ENCODE measurements at regions not wholly inside any gene's neighbourhood (a gene's known extent, or its start where the extent isn't known, plus 50 kb on each side); places are given as distances from the start of the nearest gene placed in this dataset.

- no peak for DNase-seq (ENCODE audit: extremely low spot score)
- TF ChIP-seq CTCF (IDR thresholded peaks at IDR 0.05; ENCODE audit: control extremely low read depth, extremely low read depth, low read depth, missing control alignments): no peak
- ChIA-PET POLR2A (no interaction called here), CTCF (interaction anchor here (1.2 to 1.3 kb wide), 2 partner anchors 8 to 13 kb away, joined by 3 to 5 read pairs; no protein-coding TSS in a partner anchor)
These were observed 715.0 kb upstream of the LCORL start for GRCh38 chr4:18736551-18736950.

- no peak for TF ChIP-seq CTCF (IDR thresholded peaks at IDR 0.05; ENCODE audit: control extremely low read depth, extremely low read depth, low read depth, missing control alignments)
- ChIA-PET CTCF (interaction anchor here (1.2 kb wide), 1 partner anchor 9 kb away, joined by 5 read pairs; no protein-coding TSS in a partner anchor), POLR2A (no interaction called here)
- DNase-seq (ENCODE audit: extremely low spot score): no peak
These were observed 714.2 kb upstream of the LCORL start for GRCh38 chr4:18735740-18736268.

GRCh38 chr4:18734405-18734804, 712.9 kb upstream of the LCORL start:
- CTCF ChIA-PET: interaction anchor here (1.4 kb wide), 1 partner anchor 14 kb away, joined by 4 read pairs; no protein-coding TSS in a partner anchor
- no peak for TF ChIP-seq CTCF (IDR thresholded peaks at IDR 0.05; ENCODE audit: control extremely low read depth, extremely low read depth, low read depth, missing control alignments)
- no peak for DNase-seq (ENCODE audit: extremely low spot score)
- POLR2A ChIA-PET: no interaction called here

GRCh38 chr4:18733961-18734360, 712.4 kb upstream of the LCORL start:
- no peak for DNase-seq (ENCODE audit: extremely low spot score)
- CTCF ChIA-PET: interaction anchor here (1.4 kb wide), 1 partner anchor 15 kb away, joined by 4 read pairs; no protein-coding TSS in a partner anchor
- TF ChIP-seq CTCF (IDR thresholded peaks at IDR 0.05; ENCODE audit: control extremely low read depth, extremely low read depth, low read depth, missing control alignments): no peak
- POLR2A ChIA-PET: no interaction called here

GRCh38 chr4:18722748-18723191, 701.2 kb upstream of the LCORL start:
- TF ChIP-seq CTCF (IDR thresholded peaks at IDR 0.05; ENCODE audit: control extremely low read depth, extremely low read depth, low read depth, missing control alignments): no peak
- ChIA-PET CTCF (interaction anchor here (0.9 to 1.5 kb wide), 2 partner anchors 32 to 72 kb away, joined by 3 to 4 read pairs; no protein-coding TSS in a partner anchor), POLR2A (no interaction called here)
- no peak for DNase-seq (ENCODE audit: extremely low spot score)

- no peak for DNase-seq (ENCODE audit: extremely low spot score)
- POLR2A ChIA-PET: no interaction called here
- CTCF ChIA-PET: interaction anchor here (1.7 kb wide), 1 partner anchor 8 kb away, joined by 4 read pairs; no protein-coding TSS in a partner anchor
- no peak for TF ChIP-seq CTCF (IDR thresholded peaks at IDR 0.05; ENCODE audit: control extremely low read depth, extremely low read depth, low read depth, missing control alignments)
These were observed 676.7 kb upstream of the LCORL start for GRCh38 chr4:18698119-18698883.

All from GM10248 (cell line).